Right renal cortex interstitium (tissue), 3 donors: ENCODE measurements at regions not wholly inside any gene's neighbourhood (a gene's known extent, or its start where the extent isn't known, plus 50 kb on each side); places are given as distances from the start of the nearest gene placed in this dataset.

Experiments
- DNase-seq, 3 donors: peaks; one replicate each; pipeline ENCODE4 v3.0.0-alpha.2; 2013; ENCODE audit warnings: low read depth in 3 of 3, low spot score in 2 of 3

- DNase-seq: no peak
These were observed 198.5 kb downstream of the ADGRG6 start for GRCh38 chr6:142500250-142500786.

- DNase-seq: no peak
These were observed 200.0 kb downstream of the ADGRG6 start for GRCh38 chr6:142501795-142502194.

- DNase-seq: no peak
These were observed 205.3 kb downstream of the ADGRG6 start for GRCh38 chr6:142507065-142507464.

GRCh38 chr6:142510211-142510610 is 208.4 kb downstream of the ADGRG6 start:
- DNase-seq: no peak

GRCh38 chr6:142518126-142518525 is 216.3 kb downstream of the ADGRG6 start:
- no peak for DNase-seq

- DNase-seq: no peak
These were observed 217.0 kb downstream of the ADGRG6 start for GRCh38 chr6:142518761-142519160.

- no peak for DNase-seq
These were observed 220.0 kb downstream of the ADGRG6 start for GRCh38 chr6:142521791-142522190.

- no peak for DNase-seq
These were observed 221.9 kb downstream of the ADGRG6 start for GRCh38 chr6:142523515-142524375.

GRCh38 chr6:142530566-142530965 is 228.8 kb downstream of the ADGRG6 start:
- no peak for DNase-seq

GRCh38 chr6:142531727-142532126 is 229.9 kb downstream of the ADGRG6 start:
- no peak for DNase-seq

- DNase-seq: no peak
These were observed 232.3 kb downstream of the ADGRG6 start for GRCh38 chr6:142534076-142534475.

GRCh38 chr6:142534484-142534883 is 232.7 kb downstream of the ADGRG6 start:
- DNase-seq: no peak

- no peak for DNase-seq
These were observed 236.0 kb downstream of the ADGRG6 start for GRCh38 chr6:142537612-142538478.

- no peak for DNase-seq
These were observed 241.0 kb downstream of the ADGRG6 start for GRCh38 chr6:142542704-142543233.

GRCh38 chr6:142543606-142544005 is 241.8 kb downstream of the ADGRG6 start:
- no peak for DNase-seq

- no peak for DNase-seq
These were observed 242.5 kb downstream of the ADGRG6 start for GRCh38 chr6:142544199-142544838.

- DNase-seq: no peak
These were observed 243.3 kb downstream of the ADGRG6 start for GRCh38 chr6:142545147-142545546.

GRCh38 chr6:142548566-142548965 is 246.8 kb downstream of the ADGRG6 start:
- DNase-seq: no peak

GRCh38 chr6:142550310-142551063 is 248.7 kb downstream of the ADGRG6 start:
- no peak for DNase-seq

GRCh38 chr6:142551274-142551811 is 249.5 kb downstream of the ADGRG6 start:
- no peak for DNase-seq
